ENCODE measurements at regions not wholly inside any gene's neighbourhood (a gene's known extent, or its start where the extent isn't known, plus 50 kb on each side); places are given as distances from the start of the nearest gene placed in this dataset.

DNA sequence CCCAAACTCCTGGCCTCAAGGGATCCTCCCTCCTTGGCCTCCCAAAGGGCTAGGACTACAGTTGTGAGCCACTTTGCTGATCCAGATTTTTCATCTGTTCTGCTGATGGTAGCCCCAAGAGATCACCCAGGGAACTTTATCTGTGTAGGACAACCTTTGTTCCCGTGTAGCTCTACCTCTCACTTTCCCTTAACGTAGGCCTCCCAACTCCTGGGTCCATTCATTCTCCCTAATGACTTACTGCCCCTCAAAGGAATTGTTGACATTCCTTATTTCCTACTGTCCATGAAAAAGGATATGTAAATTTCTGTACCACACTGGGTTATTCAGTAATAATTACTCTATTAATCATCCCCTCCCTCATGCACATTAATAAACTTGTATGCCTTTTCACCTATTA, 51.0 kb upstream of the PHF24 start:
- intact Hi-C loops (cut with DNase I; ENCODE audit: low total_unique reads): no loop called here
- WGBS, 2 donors: 81 to 91% methylated on average over 2 of the region's 2 CpGs

DNA sequence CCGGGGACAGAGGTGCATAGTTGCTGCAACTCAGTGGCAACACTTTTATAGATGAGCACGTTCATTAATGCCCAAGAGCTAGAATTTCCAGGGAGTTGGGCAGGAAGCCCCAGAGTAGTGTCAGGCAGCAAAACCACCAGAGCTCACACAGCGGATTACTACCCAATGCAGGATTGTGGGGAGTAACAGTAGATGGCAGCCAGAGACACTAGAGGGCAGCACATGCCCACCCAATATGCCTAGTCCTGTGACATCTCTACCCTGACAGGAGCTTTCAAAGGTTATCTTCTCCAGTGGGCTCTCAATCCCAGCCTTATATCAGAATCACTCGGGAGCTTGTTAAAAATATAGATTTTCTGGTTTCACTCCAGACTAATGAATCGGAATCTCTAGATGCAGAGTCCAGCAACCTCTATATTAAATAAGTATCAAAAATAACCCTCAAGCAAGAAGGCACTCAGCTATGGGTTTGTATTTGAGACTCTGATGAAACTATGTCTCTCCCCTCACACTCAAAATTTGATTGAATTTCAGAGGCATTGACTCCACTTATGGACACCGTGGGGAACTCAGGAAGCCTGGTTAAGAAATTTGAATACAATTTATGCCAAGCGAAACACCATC, 58.4 kb upstream of the PHF24 start:
- no peaks in the 10 kb centered on the region for H3K9me3 ChIP-seq
- no peak overlapping the region for H3K27ac ChIP-seq
- no peaks in the 10 kb centered on the region for H3K4me1 ChIP-seq
- peak; percentile 90 for DNase-seq
- no peaks in the 10 kb centered on the region for H3K27me3 ChIP-seq
- WGBS, 2 donors: 39 to 42% methylated on average over 7 of the region's 7 CpGs
- H3K4me3 ChIP-seq: no peak overlapping the region
- no peak for TF ChIP-seq POLR2A (IDR thresholded peaks at IDR 0.05)
- TF ChIP-seq, protein P1, sequence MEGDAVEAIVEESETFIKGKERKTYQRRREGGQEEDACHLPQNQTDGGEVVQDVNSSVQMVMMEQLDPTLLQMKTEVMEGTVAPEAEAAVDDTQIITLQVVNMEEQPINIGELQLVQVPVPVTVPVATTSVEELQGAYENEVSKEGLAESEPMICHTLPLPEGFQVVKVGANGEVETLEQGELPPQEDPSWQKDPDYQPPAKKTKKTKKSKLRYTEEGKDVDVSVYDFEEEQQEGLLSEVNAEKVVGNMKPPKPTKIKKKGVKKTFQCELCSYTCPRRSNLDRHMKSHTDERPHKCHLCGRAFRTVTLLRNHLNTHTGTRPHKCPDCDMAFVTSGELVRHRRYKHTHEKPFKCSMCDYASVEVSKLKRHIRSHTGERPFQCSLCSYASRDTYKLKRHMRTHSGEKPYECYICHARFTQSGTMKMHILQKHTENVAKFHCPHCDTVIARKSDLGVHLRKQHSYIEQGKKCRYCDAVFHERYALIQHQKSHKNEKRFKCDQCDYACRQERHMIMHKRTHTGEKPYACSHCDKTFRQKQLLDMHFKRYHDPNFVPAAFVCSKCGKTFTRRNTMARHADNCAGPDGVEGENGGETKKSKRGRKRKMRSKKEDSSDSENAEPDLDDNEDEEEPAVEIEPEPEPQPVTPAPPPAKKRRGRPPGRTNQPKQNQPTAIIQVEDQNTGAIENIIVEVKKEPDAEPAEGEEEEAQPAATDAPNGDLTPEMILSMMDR (IDR thresholded peaks at IDR 0.05): peak; percentile 65 to 75 (median 72)
- H3K36me3 ChIP-seq (ENCODE audit: low read depth, missing control alignments): no peaks in the 10 kb centered on the region
- intact Hi-C loops (cut with DNase I; ENCODE audit: low total_unique reads): no loop called here

More for the DNA sequence above, 51.0 kb upstream of the PHF24 start:
- no peak for DNase-seq
- Histone ChIP-seq H3K4me1 (no peaks in the 10 kb centered on the region), H3K27ac (no peak overlapping the region), H3K36me3 (ENCODE audit: low read depth, missing control alignments) (no peaks in the 10 kb centered on the region), H3K27me3 (no peaks in the 10 kb centered on the region), H3K9me3 (no peaks in the 10 kb centered on the region), H3K4me3 (no peak overlapping the region)
- TF ChIP-seq, protein P1 (IDR thresholded peaks at IDR 0.05): no peak
- TF ChIP-seq POLR2A (IDR thresholded peaks at IDR 0.05): no peak

DNA sequence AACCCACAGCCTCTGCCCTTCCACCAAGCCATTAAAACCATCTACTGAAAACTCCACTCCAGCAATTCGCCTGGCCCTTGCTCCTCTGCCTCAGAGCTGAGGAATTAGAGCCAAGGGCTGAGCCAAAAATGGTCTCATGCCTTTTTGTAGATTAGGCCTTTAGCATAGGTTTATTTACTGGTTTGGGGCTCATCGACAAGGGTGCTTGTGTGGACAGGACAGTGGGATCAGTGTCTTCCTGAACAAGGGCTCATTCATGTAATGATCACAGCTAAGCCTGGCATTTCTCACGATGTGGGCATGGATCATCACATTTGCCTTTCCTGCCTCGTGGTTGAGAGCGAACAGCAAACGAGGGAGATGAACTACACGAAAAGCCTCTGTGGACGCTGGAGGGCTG, 59.2 kb upstream of the PHF24 start:
- Histone ChIP-seq H3K4me1 (no peaks in the 10 kb centered on the region), H3K27me3 (no peaks in the 10 kb centered on the region), H3K9me3 (no peaks in the 10 kb centered on the region), H3K36me3 (ENCODE audit: low read depth, missing control alignments) (no peaks in the 10 kb centered on the region), H3K4me3 (no peak overlapping the region), H3K27ac (no peak overlapping the region)
- intact Hi-C loops (cut with DNase I; ENCODE audit: low total_unique reads): no loop called here
- no peak for DNase-seq
- WGBS, 2 donors: 64 to 81% methylated on average over 8 of the region's 8 CpGs
- TF ChIP-seq, protein P1 (IDR thresholded peaks at IDR 0.05): no peak
- no peak for TF ChIP-seq POLR2A (IDR thresholded peaks at IDR 0.05)

DNA sequence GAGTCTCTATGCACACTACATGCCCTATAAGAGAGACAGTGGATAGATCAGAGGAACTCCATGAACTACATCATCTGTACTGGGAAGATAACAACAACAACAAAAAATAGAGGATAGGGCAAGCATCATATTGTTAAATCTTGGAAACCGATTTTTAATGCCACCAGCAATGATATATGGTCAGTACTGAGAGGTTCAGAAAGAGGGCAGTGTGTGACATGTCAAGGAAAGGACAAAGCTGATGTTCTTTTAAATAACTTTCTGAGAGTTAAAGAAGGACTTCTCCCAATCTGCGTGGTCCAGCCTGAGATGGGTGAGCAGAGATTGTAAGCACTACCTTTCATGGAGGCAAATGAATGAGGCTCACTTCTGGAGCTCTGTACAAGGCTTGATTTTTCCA, 62.0 kb upstream of the PHF24 start:
- DNase-seq: no peak

More for the DNA sequence above, 62.0 kb upstream of the PHF24 start:
- no peak overlapping the region for H3K27ac ChIP-seq
- H3K36me3 ChIP-seq (ENCODE audit: low read depth, missing control alignments): no peaks in the 10 kb centered on the region
- intact Hi-C loops (cut with DNase I; ENCODE audit: low total_unique reads): no loop called here
- no peak overlapping the region for H3K4me3 ChIP-seq
- TF ChIP-seq, protein P1 (IDR thresholded peaks at IDR 0.05): peak in 2 of 3 experiments; percentile 6 to 19
- no peak for TF ChIP-seq POLR2A (IDR thresholded peaks at IDR 0.05)
- H3K9me3 ChIP-seq: no peaks in the 10 kb centered on the region
- WGBS, 2 donors: 48 to 55% methylated on average over 2 of the region's 2 CpGs
- H3K27me3 ChIP-seq: no peaks in the 10 kb centered on the region
- peaks cover 6% of the 10 kb centered on the region for H3K4me1 ChIP-seq

Data from testis (tissue), 2 donors.